ENCODE measurements at regions not wholly inside any gene's neighbourhood (a gene's known extent, or its start where the extent isn't known, plus 50 kb on each side); places are given as distances from the start of the nearest gene placed in this dataset.
"Not testable (repeated sequence)": the region's sequence is repeated elsewhere in the genome, so short reads cannot be mapped to it uniquely, and the experiment has no call there.

GRCh38 chr3:145294572-145294971 is 866.4 kb downstream of the PLOD2 start:
- H3K4me1 ChIP-seq, result no peaks in the 10 kb centered on the region
- no peak overlapping the region for H3K27ac ChIP-seq
- H3K9me3 ChIP-seq, result no peaks in the 10 kb centered on the region
- no peaks in the 10 kb centered on the region for H3K27me3 ChIP-seq
- no peak for DNase-seq (ENCODE audit: low spot score in 2 of 2)
- no peak overlapping the region for H3K4me3 ChIP-seq
- no peaks in the 10 kb centered on the region for H3K36me3 ChIP-seq
- TF ChIP-seq, protein P1, sequence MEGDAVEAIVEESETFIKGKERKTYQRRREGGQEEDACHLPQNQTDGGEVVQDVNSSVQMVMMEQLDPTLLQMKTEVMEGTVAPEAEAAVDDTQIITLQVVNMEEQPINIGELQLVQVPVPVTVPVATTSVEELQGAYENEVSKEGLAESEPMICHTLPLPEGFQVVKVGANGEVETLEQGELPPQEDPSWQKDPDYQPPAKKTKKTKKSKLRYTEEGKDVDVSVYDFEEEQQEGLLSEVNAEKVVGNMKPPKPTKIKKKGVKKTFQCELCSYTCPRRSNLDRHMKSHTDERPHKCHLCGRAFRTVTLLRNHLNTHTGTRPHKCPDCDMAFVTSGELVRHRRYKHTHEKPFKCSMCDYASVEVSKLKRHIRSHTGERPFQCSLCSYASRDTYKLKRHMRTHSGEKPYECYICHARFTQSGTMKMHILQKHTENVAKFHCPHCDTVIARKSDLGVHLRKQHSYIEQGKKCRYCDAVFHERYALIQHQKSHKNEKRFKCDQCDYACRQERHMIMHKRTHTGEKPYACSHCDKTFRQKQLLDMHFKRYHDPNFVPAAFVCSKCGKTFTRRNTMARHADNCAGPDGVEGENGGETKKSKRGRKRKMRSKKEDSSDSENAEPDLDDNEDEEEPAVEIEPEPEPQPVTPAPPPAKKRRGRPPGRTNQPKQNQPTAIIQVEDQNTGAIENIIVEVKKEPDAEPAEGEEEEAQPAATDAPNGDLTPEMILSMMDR (IDR thresholded peaks at IDR 0.05), result no peak
- intact Hi-C loops (cut with DNase I), result no loop called here

DNA sequence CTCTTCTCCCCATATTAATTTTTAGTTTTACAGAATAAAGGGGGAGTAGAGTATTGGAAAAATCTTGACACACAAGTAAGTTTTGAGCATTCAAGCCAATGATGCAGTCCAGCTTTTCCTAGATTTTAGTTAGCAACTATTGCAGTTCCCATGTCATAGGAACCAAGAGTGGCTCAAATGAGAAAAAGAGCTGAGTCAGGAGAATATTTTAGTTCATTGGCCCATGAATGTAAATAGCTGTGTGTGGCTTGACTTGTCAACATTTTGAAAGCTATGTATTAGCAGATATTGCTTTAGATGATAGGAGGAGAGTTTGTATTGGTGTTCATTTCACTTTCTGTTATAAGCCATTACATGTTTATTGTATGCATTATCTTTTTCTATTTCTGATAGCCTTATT is 853.7 kb downstream of the PLOD2 start:
- no peak overlapping the region for H3K27ac ChIP-seq
- H3K4me3 ChIP-seq, result no peak overlapping the region
- no peaks in the 10 kb centered on the region for H3K27me3 ChIP-seq
- no peak for DNase-seq (ENCODE audit: low spot score in 2 of 2)
- TF ChIP-seq, protein P1 (IDR thresholded peaks at IDR 0.05), result no peak
- intact Hi-C loops (cut with DNase I), result no loop called here
- H3K4me1 ChIP-seq, result no peaks in the 10 kb centered on the region
- no peaks in the 10 kb centered on the region for H3K9me3 ChIP-seq
- H3K36me3 ChIP-seq, result no peaks in the 10 kb centered on the region

GRCh38 chr3:145313751-145314150 is 847.2 kb downstream of the PLOD2 start:
- no peaks in the 10 kb centered on the region for H3K27me3 ChIP-seq
- no peak overlapping the region for H3K4me3 ChIP-seq
- TF ChIP-seq, protein P1 (IDR thresholded peaks at IDR 0.05), result no peak
- H3K4me1 ChIP-seq, result no peaks in the 10 kb centered on the region
- no peaks in the 10 kb centered on the region for H3K36me3 ChIP-seq
- H3K9me3 ChIP-seq, result peaks cover 0 to 4% of the 10 kb centered on the region in 2 donors
- intact Hi-C loops (cut with DNase I), result no loop called here
- no peak for DNase-seq (ENCODE audit: low spot score in 2 of 2)
- H3K27ac ChIP-seq, result no peak overlapping the region

DNA sequence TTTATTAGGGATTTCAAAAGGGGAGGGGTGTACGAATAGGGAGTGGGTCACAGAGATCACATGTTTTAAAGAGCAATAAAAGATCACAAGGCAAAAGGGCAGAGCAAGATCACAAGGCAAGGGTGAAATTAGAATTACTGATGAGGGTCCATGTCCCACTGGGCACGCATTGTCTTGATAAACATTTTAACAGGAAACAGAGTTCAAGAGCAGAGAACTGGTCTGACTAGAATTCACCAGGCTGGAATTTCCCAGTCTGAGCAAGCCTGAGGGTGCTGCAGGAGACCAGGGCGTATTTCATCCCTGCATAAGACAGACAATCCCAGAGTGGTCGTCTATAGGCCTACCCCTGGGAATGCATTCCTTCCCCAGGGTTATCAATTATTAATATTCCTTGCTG is 844.7 kb downstream of the PLOD2 start:
- DNase-seq (ENCODE audit: low spot score in 2 of 2); H3K36me3 ChIP-seq; H3K9me3 ChIP-seq; H3K4me3 ChIP-seq; H3K27me3 ChIP-seq; intact Hi-C loops (cut with DNase I); H3K27ac ChIP-seq; H3K4me1 ChIP-seq: not testable (repeated sequence)

- H3K4me3 ChIP-seq, result no peak overlapping the region
- TF ChIP-seq, protein P1 (IDR thresholded peaks at IDR 0.05), result no peak
- intact Hi-C loops (cut with DNase I), result no loop called here
Observed at GRCh38 chr3:145326666-145327065, 834.3 kb downstream of the PLOD2 start.

GRCh38 chr3:145333427-145333826 is 827.6 kb downstream of the PLOD2 start:
- intact Hi-C loops (cut with DNase I); H3K9me3 ChIP-seq; H3K4me3 ChIP-seq; DNase-seq (ENCODE audit: low spot score in 2 of 2); H3K27me3 ChIP-seq; H3K36me3 ChIP-seq; H3K27ac ChIP-seq; H3K4me1 ChIP-seq: not testable (repeated sequence)

More at GRCh38 chr3:145326666-145327065, 834.3 kb downstream of the PLOD2 start:
- H3K36me3 ChIP-seq, result no peaks in the 10 kb centered on the region
- no peaks in the 10 kb centered on the region for H3K27me3 ChIP-seq
- no peaks in the 10 kb centered on the region for H3K4me1 ChIP-seq
- no peak for DNase-seq (ENCODE audit: low spot score in 2 of 2)
- H3K9me3 ChIP-seq, result no peaks in the 10 kb centered on the region
- H3K27ac ChIP-seq, result no peak overlapping the region

DNA sequence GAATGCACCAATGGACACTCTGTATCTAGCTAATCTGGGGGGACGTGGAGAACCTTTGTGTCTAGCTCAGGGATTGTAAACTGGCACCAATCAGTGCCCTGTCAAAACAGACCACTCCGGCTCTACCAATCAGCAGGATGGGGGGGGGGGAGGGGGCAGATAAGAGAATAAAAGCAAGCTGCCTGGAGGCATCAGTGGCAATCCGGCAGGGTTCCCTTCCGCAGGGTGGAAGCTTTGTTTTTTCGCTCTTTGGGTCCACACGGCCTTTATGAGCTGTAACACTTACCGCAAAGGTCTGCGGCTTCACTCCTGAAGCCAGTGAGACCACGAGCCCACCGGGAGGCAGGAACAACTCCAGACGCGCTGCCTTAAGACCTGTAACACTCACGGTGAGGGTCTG is 827.1 kb downstream of the PLOD2 start:
- H3K27ac ChIP-seq, result no peak overlapping the region
- DNase-seq (ENCODE audit: low spot score in 2 of 2), result no peak
- no peaks in the 10 kb centered on the region for H3K36me3 ChIP-seq
- TF ChIP-seq, protein P1 (IDR thresholded peaks at IDR 0.05), result no peak
- no peak overlapping the region for H3K4me3 ChIP-seq
- H3K9me3 ChIP-seq, result no peaks in the 10 kb centered on the region
- no peaks in the 10 kb centered on the region for H3K4me1 ChIP-seq
- H3K27me3 ChIP-seq, result no peaks in the 10 kb centered on the region
- intact Hi-C loops (cut with DNase I), result no loop called here
